OCI-LY7 (cell line): ENCODE measurements at regions not wholly inside any gene's neighbourhood (a gene's known extent, or its start where the extent isn't known, plus 50 kb on each side); places are given as distances from the start of the nearest gene placed in this dataset.
"Not testable (repeated sequence)": the region's sequence is repeated elsewhere in the genome, so short reads cannot be mapped to it uniquely, and the experiment has no call there.

ENCODE experiments used
- BruUV-seq: library from RNA; stranded (reverse); fragments of 400-500 nt; replicated peaks from 2 replicates; lab custom pipeline; 2021; lab: Mats Ljungman, UMichigan
- CTCF ChIA-PET: fragments of 300-600 bp; sonication (Branson Sonifier 250); formaldehyde crosslinking; loops from one replicate; lab custom pipeline; 2022; ENCODE audit warnings: antibody characterized with exemption; ENCODE audit not compliant: unreplicated experiment; lab: Charles Lee
- POLR2A ChIA-PET: fragments of 300-600 bp; sonication (Branson Sonifier 250); formaldehyde crosslinking; loops from one replicate; lab custom pipeline; 2022; ENCODE audit warnings: antibody characterized with exemption; lab: Charles Lee
- DNase-seq: peaks from one replicate; pipeline ENCODE4 v3.0.0-alpha.2; 2015; ENCODE audit warnings: low spot score
- H2AFZ ChIP-seq: fragments of 200-600 bp; sonication (generic), shearing (Covaris generic); 2 replicates; pipeline ENCODE4 v1.6.1; 2014; ENCODE audit warnings: mild to moderate bottlenecking, antibody characterized with exemption, low read length, moderate library complexity
- H3K27ac ChIP-seq: fragments of 200-600 bp; sonication (generic); 2 replicates; pipeline ENCODE4 v1.5.1; 2014; ENCODE audit warnings: mixed run types, low read depth, mild to moderate bottlenecking, moderate library complexity, low read length, inconsistent platforms; ENCODE audit not compliant: poor library complexity, severe bottlenecking
- H3K36me3 ChIP-seq: fragments of 200-600 bp; sonication (generic); 2 replicates; pipeline ENCODE4 v1.6.1; 2014; ENCODE audit warnings: mild to moderate bottlenecking, antibody characterized with exemption, low read length, moderate library complexity, mixed read lengths; ENCODE audit not compliant: insufficient read depth
- H3K4me1 ChIP-seq: fragments of 200-600 bp; sonication (generic); 2 replicates; pipeline ENCODE4 v1.5.1; 2014; ENCODE audit warnings: mild to moderate bottlenecking, low read length; ENCODE audit not compliant: insufficient read depth, poor library complexity, severe bottlenecking
- H3K4me2 ChIP-seq: fragments of 200-600 bp; sonication (generic); 2 replicates; pipeline ENCODE4 v1.6.1; 2014; ENCODE audit warnings: mild to moderate bottlenecking, low read length
- H3K4me3 ChIP-seq: fragments of 200-600 bp; sonication (generic); 2 replicates; pipeline ENCODE4 v1.5.1; 2014; ENCODE audit warnings: mild to moderate bottlenecking, low read depth, low read length; ENCODE audit not compliant: poor library complexity, severe bottlenecking
- H3K79me2 ChIP-seq: fragments of 200-600 bp; sonication (generic); 2 replicates; pipeline ENCODE4 v1.6.1; 2016; ENCODE audit warnings: low read depth, mild to moderate bottlenecking, low read length, moderate library complexity, mixed read lengths; ENCODE audit not compliant: insufficient read depth
- H3K9me2 ChIP-seq: fragments of 200-600 bp; sonication (generic); 2 replicates; pipeline ENCODE4 v1.6.1; 2016; ENCODE audit warnings: mild to moderate bottlenecking, low read length, mixed read lengths; ENCODE audit not compliant: insufficient read depth
- H3K9me3 ChIP-seq: fragments of 200-600 bp; sonication (generic); 2 replicates; pipeline ENCODE4 v1.6.1; 2014; ENCODE audit warnings: mild to moderate bottlenecking, mixed run types, low read length, mixed read lengths
- H4K20me1 ChIP-seq: fragments of 200-600 bp; sonication (generic); 2 replicates; pipeline ENCODE4 v1.6.1; 2014; ENCODE audit warnings: mild to moderate bottlenecking, antibody characterized with exemption, low read length, moderate library complexity, mixed read lengths; ENCODE audit not compliant: insufficient read depth
- EZH2phosphoT487 ChIP-seq: fragments of 200-600 bp; sonication (generic); IDR thresholded peaks from 2 replicates; pipeline ENCODE4 v1.6.1; 2018; ENCODE audit warnings: low read depth, borderline replicate concordance, mild to moderate bottlenecking, mixed run types, antibody characterized with exemption, low read length, moderate library complexity, mixed read lengths
- intact Hi-C: fragments of 100-400 bp; cut with micrococcal nuclease; formaldehyde crosslinking; loops from one replicate; pipeline ENCODE4 v1.10.0; 2022; ENCODE audit not compliant: unreplicated experiment
- TF ChIP-seq, protein P1 (sequence below): fragments of 200-600 bp; sonication (generic); conservative IDR thresholded peaks from 2 replicates; pipeline ENCODE4 v1.5.1; 2014; ENCODE audit warnings: mild to moderate bottlenecking, antibody characterized with exemption, low read length, moderate library complexity, mixed read lengths

DNA sequence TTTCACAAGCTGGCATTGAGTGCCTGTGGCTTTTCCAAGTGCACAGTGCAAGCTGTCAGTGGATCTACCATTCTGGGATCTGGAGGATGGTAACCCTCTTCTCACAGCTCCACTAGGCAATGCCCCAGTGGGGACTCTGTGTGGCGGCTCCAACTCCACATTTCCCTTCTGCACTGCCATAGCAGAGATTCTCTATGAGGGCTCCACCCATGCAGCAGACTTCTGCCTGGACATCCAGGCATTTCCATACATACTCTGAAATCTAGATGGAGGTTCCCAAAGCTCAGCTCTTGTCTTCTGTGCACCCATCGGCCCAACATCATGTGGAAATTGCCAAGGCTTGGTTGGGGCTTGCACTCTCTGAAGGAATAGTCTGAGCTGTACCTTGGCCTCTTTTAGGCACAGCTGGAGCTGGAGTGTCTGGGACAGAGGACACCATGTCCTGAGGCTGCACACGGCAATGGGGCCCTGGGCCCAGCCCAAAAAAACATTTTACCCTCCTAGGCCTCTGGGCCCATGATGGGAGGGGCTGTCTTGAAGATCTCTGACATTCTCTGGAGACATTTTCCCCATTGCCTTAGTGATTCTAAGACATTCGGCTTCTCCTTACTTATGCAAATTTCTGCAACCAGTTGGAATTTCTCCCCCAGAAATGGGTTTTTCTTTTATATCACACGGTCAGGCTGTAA, 313.3 kb upstream of the SFSWAP start:
- H2AFZ ChIP-seq: no peak overlapping the region
- H3K9me3 ChIP-seq: peaks cover 6% of the 10 kb centered on the region; the same call in 1 of the 2 replicates
- H3K36me3 ChIP-seq: no peaks in the 10 kb centered on the region
- H4K20me1 ChIP-seq: no peaks in the 10 kb centered on the region
- intact Hi-C loops: no loop called here
- H3K4me3 ChIP-seq: no peak overlapping the region
- BruUV-seq: no TSS peak
- H3K9me2 ChIP-seq: no peaks in the 10 kb centered on the region
- POLR2A ChIA-PET: no interaction called here
- H3K79me2 ChIP-seq: no peaks in the 10 kb centered on the region
- no peaks in the 10 kb centered on the region for H3K4me1 ChIP-seq
- CTCF ChIA-PET: no interaction called here
- no peak overlapping the region for H3K4me2 ChIP-seq
- peak; percentile 33 for DNase-seq
- TF ChIP-seq, protein P1, sequence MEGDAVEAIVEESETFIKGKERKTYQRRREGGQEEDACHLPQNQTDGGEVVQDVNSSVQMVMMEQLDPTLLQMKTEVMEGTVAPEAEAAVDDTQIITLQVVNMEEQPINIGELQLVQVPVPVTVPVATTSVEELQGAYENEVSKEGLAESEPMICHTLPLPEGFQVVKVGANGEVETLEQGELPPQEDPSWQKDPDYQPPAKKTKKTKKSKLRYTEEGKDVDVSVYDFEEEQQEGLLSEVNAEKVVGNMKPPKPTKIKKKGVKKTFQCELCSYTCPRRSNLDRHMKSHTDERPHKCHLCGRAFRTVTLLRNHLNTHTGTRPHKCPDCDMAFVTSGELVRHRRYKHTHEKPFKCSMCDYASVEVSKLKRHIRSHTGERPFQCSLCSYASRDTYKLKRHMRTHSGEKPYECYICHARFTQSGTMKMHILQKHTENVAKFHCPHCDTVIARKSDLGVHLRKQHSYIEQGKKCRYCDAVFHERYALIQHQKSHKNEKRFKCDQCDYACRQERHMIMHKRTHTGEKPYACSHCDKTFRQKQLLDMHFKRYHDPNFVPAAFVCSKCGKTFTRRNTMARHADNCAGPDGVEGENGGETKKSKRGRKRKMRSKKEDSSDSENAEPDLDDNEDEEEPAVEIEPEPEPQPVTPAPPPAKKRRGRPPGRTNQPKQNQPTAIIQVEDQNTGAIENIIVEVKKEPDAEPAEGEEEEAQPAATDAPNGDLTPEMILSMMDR: no peak
- TF ChIP-seq EZH2phosphoT487: no peak
- no peak overlapping the region for H3K27ac ChIP-seq

DNA sequence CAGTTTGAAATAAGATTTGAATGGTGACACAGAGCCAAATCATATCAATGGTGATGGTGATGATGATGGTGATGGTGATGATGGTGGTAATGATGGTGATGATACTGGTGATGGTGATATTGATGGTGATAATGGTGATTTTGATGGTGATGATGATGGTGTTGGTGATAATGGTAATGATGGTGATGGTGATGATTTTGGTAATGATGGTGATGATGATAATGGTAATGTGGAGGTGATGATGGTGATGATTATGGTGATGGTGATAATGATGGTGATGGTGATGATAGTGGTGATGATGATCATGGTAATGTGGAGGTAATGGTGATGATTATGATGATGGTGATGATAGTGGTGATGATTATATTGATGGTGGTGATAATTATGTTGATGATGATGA, 311.9 kb upstream of the SFSWAP start:
- Histone ChIP-seq H3K4me3 (no peak overlapping the region), H3K27ac (no peak overlapping the region), H3K4me2 (no peak overlapping the region), H4K20me1 (no peaks in the 10 kb centered on the region), H3K9me2 (no peaks in the 10 kb centered on the region), H3K79me2 (no peaks in the 10 kb centered on the region), H3K9me3 (peaks cover 6% of the 10 kb centered on the region; the same call in 1 of the 2 replicates), H3K4me1 (no peaks in the 10 kb centered on the region), H3K36me3 (no peaks in the 10 kb centered on the region), H2AFZ (no peak overlapping the region)
- BruUV-seq: no TSS peak
- TF ChIP-seq, protein P1: no peak
- no peak for TF ChIP-seq EZH2phosphoT487
- CTCF ChIA-PET: no interaction called here
- POLR2A ChIA-PET: no interaction called here
- intact Hi-C loops: no loop called here
- DNase-seq: no peak

DNA sequence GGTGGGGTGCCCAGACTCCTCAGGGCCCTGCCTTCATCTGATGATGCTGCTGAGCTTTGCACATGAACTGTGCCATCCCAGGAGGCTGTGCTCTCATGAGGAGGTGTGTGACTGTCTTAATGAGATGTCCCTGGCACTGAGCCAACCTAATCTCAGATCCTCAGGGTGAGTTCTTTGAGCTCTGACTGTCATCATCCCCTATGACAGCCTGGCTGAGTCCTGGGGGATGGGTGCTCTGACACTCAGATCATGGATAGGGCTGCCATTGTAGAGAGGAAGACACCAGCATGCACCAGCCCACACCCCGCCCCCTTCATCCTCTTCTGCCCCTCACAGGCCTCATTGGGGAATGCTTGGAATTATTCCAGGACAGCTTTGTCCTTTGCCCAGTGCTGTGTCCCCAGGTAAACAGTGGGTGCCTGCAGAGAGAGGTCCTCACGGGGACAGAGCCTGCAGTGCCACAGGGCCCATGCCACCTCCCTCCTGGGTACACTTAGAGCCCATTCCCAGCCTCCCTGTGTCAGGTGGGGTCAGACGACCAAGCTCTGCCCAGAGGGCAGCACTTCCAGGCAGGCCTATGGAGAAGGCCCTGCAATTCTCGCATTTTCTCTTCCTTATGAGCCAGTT, 310.1 kb upstream of the SFSWAP start:
- H3K27ac ChIP-seq, H3K36me3 ChIP-seq, H3K4me3 ChIP-seq, H3K4me1 ChIP-seq, H3K9me3 ChIP-seq, H3K9me2 ChIP-seq, CTCF ChIA-PET, H4K20me1 ChIP-seq, POLR2A ChIA-PET, H3K4me2 ChIP-seq, H2AFZ ChIP-seq, BruUV-seq, H3K79me2 ChIP-seq, DNase-seq, intact Hi-C loops: not testable (repeated sequence)

DNA sequence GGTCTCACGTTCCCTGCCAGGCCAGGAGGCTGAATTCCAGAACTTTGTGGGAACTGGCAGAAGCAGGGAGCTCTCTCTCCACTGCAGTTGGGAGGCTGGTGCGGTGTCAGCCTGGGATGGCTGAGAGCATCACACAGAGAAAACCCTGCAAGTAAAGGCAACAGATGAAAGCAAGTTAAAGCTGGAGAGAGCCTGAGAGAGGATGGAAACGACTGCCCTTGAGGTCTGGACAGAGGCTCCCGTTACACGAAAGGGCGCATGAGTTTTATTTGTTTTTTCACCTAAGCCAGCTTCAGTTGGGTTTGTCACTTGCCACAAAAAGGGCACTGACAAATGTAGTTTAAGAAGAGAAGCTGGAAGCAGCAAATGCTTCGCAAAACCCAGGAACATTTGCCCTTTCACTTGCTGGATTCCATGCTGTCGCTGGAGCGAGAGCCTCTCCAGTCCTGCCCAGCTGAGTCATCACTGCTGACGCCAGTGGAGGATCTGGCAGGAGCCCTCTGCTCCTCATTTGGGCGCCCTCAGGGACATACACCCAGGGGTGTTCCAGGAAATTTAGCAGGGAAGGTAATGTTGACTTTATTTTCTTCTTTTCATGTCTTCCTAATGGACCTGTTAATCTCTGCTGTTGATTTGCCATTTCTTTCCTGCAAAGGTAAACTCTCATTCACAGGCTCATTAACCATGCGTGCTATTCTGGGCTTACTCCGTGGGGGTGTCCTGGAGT, 308.8 kb upstream of the SFSWAP start:
- BruUV-seq, H3K9me3 ChIP-seq, DNase-seq, H3K36me3 ChIP-seq, H3K9me2 ChIP-seq, H4K20me1 ChIP-seq, POLR2A ChIA-PET, CTCF ChIA-PET, H3K4me3 ChIP-seq, H2AFZ ChIP-seq, H3K4me1 ChIP-seq, H3K4me2 ChIP-seq, intact Hi-C loops, H3K27ac ChIP-seq, H3K79me2 ChIP-seq: not testable (repeated sequence)
